H9 (cell line): ENCODE measurements at regions not wholly inside any gene's neighbourhood (a gene's known extent, or its start where the extent isn't known, plus 50 kb on each side); places are given as distances from the start of the nearest gene placed in this dataset.

Experiments used
- DNase-seq: peaks from one replicate; pipeline ENCODE4 v3.0.0-alpha.2; 2017
- H2AFZ ChIP-seq: one replicate; pipeline ENCODE4 v1.6.1; 2013; ENCODE audit warnings: mild to moderate bottlenecking, low read length, control low read depth, moderate library complexity
- H2AK5ac ChIP-seq: 2 replicates; pipeline ENCODE4 v1.6.1; 2013; ENCODE audit warnings: low read length, control low read depth, mixed read lengths; ENCODE audit not compliant: insufficient read length
- H2BK120ac ChIP-seq: one replicate; pipeline ENCODE4 v1.6.1; 2013; ENCODE audit warnings: low read depth, mild to moderate bottlenecking, low read length, control low read depth, inconsistent platforms; ENCODE audit not compliant: poor library complexity, severe bottlenecking
- H2BK12ac ChIP-seq: 2 replicates; pipeline ENCODE4 v1.6.1; 2013; ENCODE audit warnings: low read length, control low read depth, mixed read lengths, low read depth; ENCODE audit not compliant: insufficient read length
- H2BK15ac ChIP-seq: 2 replicates; pipeline ENCODE4 v1.6.1; 2013; ENCODE audit warnings: low read depth, low read length, control low read depth
- H2BK20ac ChIP-seq: one replicate; pipeline ENCODE4 v1.6.1; 2013; ENCODE audit warnings: low read depth, mild to moderate bottlenecking, low read length, control low read depth, inconsistent platforms; ENCODE audit not compliant: poor library complexity, severe bottlenecking
- H2BK5ac ChIP-seq: 2 replicates; pipeline ENCODE4 v1.6.1; 2013; ENCODE audit warnings: low read length, control low read depth, mixed read lengths; ENCODE audit not compliant: insufficient read length
- H3K14ac ChIP-seq: 2 replicates; pipeline ENCODE4 v1.6.1; 2013; ENCODE audit warnings: low read length, control low read depth; ENCODE audit not compliant: insufficient read depth
- H3K18ac ChIP-seq: 2 replicates; pipeline ENCODE4 v1.6.1; 2013; ENCODE audit warnings: low read depth, mild to moderate bottlenecking, mixed read lengths, low read length, control low read depth; ENCODE audit not compliant: insufficient read length
- H3K23ac ChIP-seq: 2 replicates; pipeline ENCODE4 v1.6.1; 2013; ENCODE audit warnings: low read length, control low read depth, mixed read lengths, low read depth; ENCODE audit not compliant: insufficient read length
- H3K23me2 ChIP-seq: 2 replicates; pipeline ENCODE4 v1.6.1; 2013; ENCODE audit warnings: low read depth, mild to moderate bottlenecking, mixed read lengths, low read length, control low read depth; ENCODE audit not compliant: insufficient read length, poor library complexity, severe bottlenecking
- H3K27ac ChIP-seq: 2 replicates; pipeline ENCODE4 v1.5.1; 2013; ENCODE audit warnings: low read length, control low read depth, mixed read lengths, low read depth; ENCODE audit not compliant: insufficient read length
- H3K27me3 ChIP-seq: 2 replicates; pipeline ENCODE4 v1.6.1; 2013; ENCODE audit warnings: low read length, control low read depth, inconsistent platforms; ENCODE audit not compliant: insufficient read depth
- H3K4ac ChIP-seq: 2 replicates; pipeline ENCODE4 v1.6.1; 2013; ENCODE audit warnings: low read depth, mild to moderate bottlenecking, control low read depth, inconsistent platforms, low read length, moderate library complexity
- H3K4me1 ChIP-seq: 2 replicates; pipeline ENCODE4 v1.6.1; 2013; ENCODE audit warnings: low read length, control low read depth, inconsistent platforms; ENCODE audit not compliant: insufficient read depth
- H3K4me2 ChIP-seq: 2 replicates; pipeline ENCODE4 v1.6.1; 2013; ENCODE audit warnings: low read length, control low read depth, mixed read lengths; ENCODE audit not compliant: insufficient read length, insufficient read depth
- H3K56ac ChIP-seq: 2 replicates; pipeline ENCODE4 v1.6.1; 2013; ENCODE audit warnings: low read depth, mild to moderate bottlenecking, mixed read lengths, low read length, control low read depth; ENCODE audit not compliant: insufficient read length
- H3K79me1 ChIP-seq: 2 replicates; pipeline ENCODE4 v1.6.1; 2013; ENCODE audit warnings: low read depth, mild to moderate bottlenecking, moderate library complexity, low read length, control low read depth, inconsistent platforms; ENCODE audit not compliant: insufficient read depth, poor library complexity, severe bottlenecking
- H3K79me2 ChIP-seq: 2 replicates; pipeline ENCODE4 v1.6.1; 2013; ENCODE audit warnings: low read length, control low read depth, inconsistent platforms; ENCODE audit not compliant: insufficient read depth
- H3K9ac ChIP-seq: 2 replicates; pipeline ENCODE4 v1.6.1; 2013; ENCODE audit warnings: low read length, control low read depth, mixed read lengths; ENCODE audit not compliant: insufficient read length; ENCODE audit errors: extremely low read depth
- H3K9me3 ChIP-seq: one replicate; pipeline ENCODE4 v1.6.1; 2013; ENCODE audit warnings: low read depth, low read length, inconsistent platforms; ENCODE audit not compliant: control insufficient read depth
- H3T11ph ChIP-seq: one replicate; pipeline ENCODE4 v1.6.1; 2013; ENCODE audit warnings: mild to moderate bottlenecking, low read length, control low read depth, inconsistent platforms
- H4K20me1 ChIP-seq: one replicate; pipeline ENCODE4 v1.6.1; 2013; ENCODE audit not compliant: control insufficient read depth, insufficient read length, insufficient read depth
- H4K5ac ChIP-seq: 2 replicates; pipeline ENCODE4 v1.6.1; 2013; ENCODE audit warnings: low read depth, mild to moderate bottlenecking, mixed read lengths, low read length, control low read depth; ENCODE audit not compliant: insufficient read length
- H4K8ac ChIP-seq: replicated peaks from 2 replicates; pipeline ENCODE4 v1.6.1; 2013; ENCODE audit warnings: low read length, control low read depth, mixed read lengths, low read depth; ENCODE audit not compliant: insufficient read length
- H4K91ac ChIP-seq: 2 replicates; pipeline ENCODE4 v1.6.1; 2013; ENCODE audit warnings: low read depth, mild to moderate bottlenecking, moderate library complexity, mixed read lengths, low read length, control low read depth; ENCODE audit not compliant: insufficient read length
- H3K27ac Mint-ChIP-seq, 3 experiments: 2 replicates in 2 of 3; 3 replicates in 1 of 3; pipeline ENCODE4 v1.8.0; 2020 to 2021; ENCODE audit warnings: mixed read lengths in 3 of 3, mild to moderate bottlenecking in 1 of 3, moderate library complexity in 1 of 3
- H3K27me3 Mint-ChIP-seq: 2 replicates; pipeline ENCODE4 v1.8.0; 2021; ENCODE audit warnings: low read depth, mild to moderate bottlenecking, moderate library complexity, mixed read lengths
- H3K36me3 Mint-ChIP-seq, 3 experiments: 2 replicates in 2 of 3; 3 replicates in 1 of 3; pipeline ENCODE4 v1.8.0; 2020 to 2021; ENCODE audit warnings: low read depth in 3 of 3, mixed read lengths in 3 of 3; ENCODE audit not compliant: insufficient read depth in 1 of 3
- H3K4me1 Mint-ChIP-seq, 2 experiments: 2 replicates each; pipeline ENCODE4 v1.8.0; 2020; ENCODE audit warnings: mixed read lengths in 2 of 2
- H3K4me3 Mint-ChIP-seq, 2 experiments: 2 replicates in 1 of 2; 3 replicates in 1 of 2; pipeline ENCODE4 v1.8.0; 2020 to 2021; ENCODE audit warnings: mild to moderate bottlenecking in 2 of 2, mixed read lengths in 2 of 2, moderate library complexity in 1 of 2
- H3K9me3 Mint-ChIP-seq, 2 experiments: 2 replicates in 1 of 2; 3 replicates in 1 of 2; pipeline ENCODE4 v1.8.0; 2020; ENCODE audit warnings: mild to moderate bottlenecking in 2 of 2, mixed read lengths in 2 of 2, moderate library complexity in 1 of 2
- CTCF ChIP-seq: fragments of 200-600 bp; sonication (generic); conservative IDR thresholded peaks from 3 replicates; pipeline ENCODE4 v1.8.0; 2021; ENCODE audit warnings: antibody characterized with exemption, mild to moderate bottlenecking

DNA sequence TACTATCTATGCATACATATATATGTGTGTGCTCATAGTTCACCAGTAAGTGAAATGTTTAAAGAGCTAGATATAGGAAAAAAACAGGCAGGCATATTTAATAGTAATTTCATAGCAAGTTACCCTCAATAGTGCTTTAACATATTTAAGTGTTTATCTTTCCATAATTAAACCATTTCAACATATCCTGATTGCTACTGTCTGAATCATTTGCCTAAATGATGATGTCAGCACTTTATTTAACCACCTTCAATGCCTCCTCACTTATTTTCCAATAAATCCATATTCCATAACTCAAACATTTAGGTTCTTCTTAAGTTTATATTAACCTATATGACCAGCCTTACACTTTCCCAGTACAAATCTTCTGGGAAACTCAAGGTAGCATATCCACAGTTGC, 601.1 kb downstream of the ARL4A start:
- H3K79me2 ChIP-seq = no peaks in the 10 kb centered on the region
- Mint-ChIP-seq H3K9me3 (no peaks in the 10 kb centered on the region), H3K4me1 (no peaks in the 10 kb centered on the region), H3K27me3 (no peaks in the 10 kb centered on the region), H3K4me3 (no peak overlapping the region), H3K27ac (no peak overlapping the region), H3K36me3 (no peaks in the 10 kb centered on the region)
- no peak overlapping the region for H3K18ac ChIP-seq
- no peak overlapping the region for H3K4me2 ChIP-seq
- H3K4me1 ChIP-seq = no peaks in the 10 kb centered on the region
- H2AK5ac ChIP-seq = no peak overlapping the region
- H3T11ph ChIP-seq = no peak overlapping the region
- H3K79me1 ChIP-seq = no peaks in the 10 kb centered on the region
- no peak overlapping the region for H3K9ac ChIP-seq
- no peak overlapping the region for H2BK20ac ChIP-seq
- H2BK12ac ChIP-seq = no peak overlapping the region
- H2BK15ac ChIP-seq = no peak overlapping the region
- H4K91ac ChIP-seq = no peak overlapping the region
- no peak overlapping the region for H2AFZ ChIP-seq
- H3K56ac ChIP-seq = no peak overlapping the region
- no peak overlapping the region for H3K23ac ChIP-seq
- no peak for TF ChIP-seq CTCF
- H4K20me1 ChIP-seq = no peaks in the 10 kb centered on the region
- no peak overlapping the region for H4K8ac ChIP-seq
- no peaks in the 10 kb centered on the region for H3K9me3 ChIP-seq
- no peak overlapping the region for H3K27ac ChIP-seq
- no peak for DNase-seq
- no peak overlapping the region for H3K4ac ChIP-seq
- no peaks in the 10 kb centered on the region for H3K23me2 ChIP-seq
- no peaks in the 10 kb centered on the region for H3K27me3 ChIP-seq
- H2BK5ac ChIP-seq = no peak overlapping the region
- no peak overlapping the region for H3K14ac ChIP-seq
- no peak overlapping the region for H2BK120ac ChIP-seq
- H4K5ac ChIP-seq = no peak overlapping the region
